IMR-90 (cell line): ENCODE measurements at regions not wholly inside any gene's neighbourhood (a gene's known extent, or its start where the extent isn't known, plus 50 kb on each side); places are given as distances from the start of the nearest gene placed in this dataset.

Experiments used
- ATAC-seq: fragments of 200-7000 bp; cut with Tn5 transposase; 2 replicates; pipeline ENCODE4 v1.9.1; 2020; ENCODE audit warnings: low read depth, mild to moderate bottlenecking, moderate library complexity
- BruUV-seq: library from RNA; stranded (reverse); fragments of 400-500 nt; replicated peaks from 2 replicates; lab custom pipeline; 2021; lab: Mats Ljungman, UMichigan
- CTCF ChIA-PET: fragments of 300-600 bp; formaldehyde crosslinking; extraction: SDS; loops from one replicate; lab custom pipeline; 2021; ENCODE audit warnings: antibody characterized with exemption; lab: Yijun Ruan, JAX
- POLR2A ChIA-PET: fragments of 300-600 bp; sonication (Branson Sonifier 250); formaldehyde crosslinking; loops from one replicate; lab custom pipeline; 2022; ENCODE audit warnings: antibody characterized with exemption; ENCODE audit not compliant: unreplicated experiment; lab: Charles Lee
- DNase-seq: peaks from one replicate; pipeline ENCODE4 v3.0.0; 2013
- H2AFZ ChIP-seq: replicated peaks from 2 replicates; pipeline ENCODE3; 2013; ENCODE audit warnings: low read length, mild to moderate bottlenecking; ENCODE audit not compliant: poor library complexity
- H2AK5ac ChIP-seq: 2 replicates; pipeline ENCODE4 v1.6.1; 2013; ENCODE audit warnings: low read depth, low read length, inconsistent platforms
- H2AK9ac ChIP-seq: replicated peaks from 2 replicates; pipeline ENCODE3; 2013; ENCODE audit warnings: mild to moderate bottlenecking, low read depth, low read length, moderate library complexity; ENCODE audit not compliant: poor library complexity
- H2BK120ac ChIP-seq: 2 replicates; pipeline ENCODE4 v1.6.1; 2013; ENCODE audit warnings: low read depth, low read length, inconsistent platforms
- H2BK15ac ChIP-seq: 3 replicates; pipeline ENCODE4 v1.6.1; 2013; ENCODE audit warnings: low read depth, low read length, inconsistent platforms
- H2BK20ac ChIP-seq: 2 replicates; pipeline ENCODE4 v1.6.1; 2013; ENCODE audit warnings: low read depth, mild to moderate bottlenecking, inconsistent platforms, low read length, moderate library complexity
- H2BK5ac ChIP-seq: 2 replicates; pipeline ENCODE4 v1.6.1; 2013; ENCODE audit warnings: mild to moderate bottlenecking, low read depth, low read length, inconsistent platforms; ENCODE audit not compliant: poor library complexity, severe bottlenecking
- H3K14ac ChIP-seq: replicated peaks from 2 replicates; pipeline ENCODE4 v1.6.1; 2013; ENCODE audit warnings: low read depth, low read length, inconsistent platforms
- H3K18ac ChIP-seq: 2 replicates; pipeline ENCODE4 v1.6.1; 2013; ENCODE audit warnings: low read depth, low read length, control low read depth
- H3K23ac ChIP-seq: 2 replicates; pipeline ENCODE4 v1.6.1; 2013; ENCODE audit warnings: low read depth, low read length, inconsistent platforms
- H3K27ac ChIP-seq: 2 replicates; pipeline ENCODE4 v1.5.1; 2013; ENCODE audit warnings: mild to moderate bottlenecking, control low read depth, low read length; ENCODE audit not compliant: insufficient read depth
- H3K27me3 ChIP-seq: 2 replicates; pipeline ENCODE4 v1.6.1; 2013; ENCODE audit warnings: low read length; ENCODE audit not compliant: control insufficient read depth, insufficient read depth
- H3K36me3 ChIP-seq: 2 replicates; pipeline ENCODE4 v1.6.1; 2013; ENCODE audit warnings: low read length, mixed read lengths; ENCODE audit not compliant: control insufficient read depth, insufficient read depth
- H3K4ac ChIP-seq: 2 replicates; pipeline ENCODE4 v1.6.1; 2013; ENCODE audit warnings: low read depth, low read length, inconsistent platforms
- H3K4me1 ChIP-seq: 2 replicates; pipeline ENCODE4 v1.6.1; 2013; ENCODE audit warnings: low read length, mixed read lengths; ENCODE audit not compliant: control insufficient read depth, insufficient read depth
- H3K4me2 ChIP-seq: 2 replicates; pipeline ENCODE4 v1.6.1; 2013; ENCODE audit warnings: low read depth, mild to moderate bottlenecking, control low read depth, low read length, moderate library complexity
- H3K4me3 ChIP-seq: 2 replicates; pipeline ENCODE4 v1.5.1; 2013; ENCODE audit warnings: low read depth, mild to moderate bottlenecking, control low read depth, low read length, moderate library complexity; ENCODE audit not compliant: insufficient read depth
- H3K56ac ChIP-seq: 2 replicates; pipeline ENCODE4 v1.6.1; 2013; ENCODE audit warnings: low read length, inconsistent platforms; ENCODE audit not compliant: insufficient read depth; ENCODE audit errors: extremely low read depth
- H3K79me1 ChIP-seq, 2 experiments: 2 replicates each; pipeline ENCODE4 v1.6.1; 2013; ENCODE audit warnings: low read length in 2 of 2, inconsistent platforms in 1 of 2, low read depth in 1 of 2
- H3K9ac ChIP-seq: 2 replicates; pipeline ENCODE4 v1.6.1; 2013; ENCODE audit warnings: low read depth, low read length, control low read depth
- H3K9me1 ChIP-seq: 2 replicates; pipeline ENCODE4 v1.6.1; 2013; ENCODE audit warnings: low read length, inconsistent platforms; ENCODE audit not compliant: insufficient read depth
- H3K9me3 ChIP-seq: 2 replicates; pipeline ENCODE4 v1.6.1; 2013; ENCODE audit warnings: low read length; ENCODE audit not compliant: control insufficient read depth, insufficient read depth
- H4K20me1 ChIP-seq: 2 replicates; pipeline ENCODE4 v1.6.1; 2013; ENCODE audit warnings: low read length, inconsistent platforms; ENCODE audit not compliant: insufficient read depth
- H4K5ac ChIP-seq: 2 replicates; pipeline ENCODE4 v1.6.1; 2013; ENCODE audit warnings: mild to moderate bottlenecking, low read depth, low read length, control low read depth
- H4K8ac ChIP-seq, 2 experiments: 2 replicates each; pipeline ENCODE4 v1.6.1; 2013; ENCODE audit warnings: low read depth in 2 of 2, low read length in 2 of 2, control low read depth in 1 of 2, inconsistent platforms in 1 of 2
- H4K91ac ChIP-seq: 2 replicates; pipeline ENCODE4 v1.6.1; 2013; ENCODE audit warnings: low read depth, low read length, inconsistent platforms; ENCODE audit not compliant: insufficient read depth
- BHLHE40 ChIP-seq: fragments of 150-350 bp; IDR thresholded peaks from 2 replicates; pipeline ENCODE4 v1.6.1; 2016; ENCODE audit warnings: mild to moderate bottlenecking, low read depth, low read length
- CEBPB ChIP-seq: IDR thresholded peaks from 2 replicates; pipeline ENCODE4 v1.6.1; 2012; ENCODE audit warnings: low read depth, low read length, improper control_type of control experiment
- CHD1 ChIP-seq: IDR thresholded peaks from 2 replicates; pipeline ENCODE4 v1.6.1; 2012; ENCODE audit warnings: low read depth, low read length, improper control_type of control experiment
- CTCF ChIP-seq: conservative IDR thresholded peaks from 2 replicates; pipeline ENCODE4 v1.5.1; 2012; ENCODE audit warnings: mild to moderate bottlenecking, low read depth, low read length, improper control_type of control experiment
- ELK1 ChIP-seq: fragments of 150-350 bp; IDR thresholded peaks from 2 replicates; pipeline ENCODE4 v1.6.1; 2016; ENCODE audit warnings: low read depth, mild to moderate bottlenecking, low read length, moderate library complexity, borderline replicate concordance
- FOS ChIP-seq: fragments of 150-350 bp; IDR thresholded peaks from 2 replicates; pipeline ENCODE4 v1.6.1; 2016; ENCODE audit warnings: low read depth, low read length
- MAFK ChIP-seq: IDR thresholded peaks from 2 replicates; pipeline ENCODE4 v1.6.1; 2012; ENCODE audit warnings: low read depth, low read length, improper control_type of control experiment
- MAZ ChIP-seq: IDR thresholded peaks from 2 replicates; pipeline ENCODE4 v1.6.1; 2012; ENCODE audit warnings: low read depth, mild to moderate bottlenecking, low read length, improper control_type of control experiment, moderate library complexity, borderline replicate concordance
- MXI1 ChIP-seq: IDR thresholded peaks from 2 replicates; pipeline ENCODE4 v1.6.1; 2012; ENCODE audit warnings: low read depth, mild to moderate bottlenecking, low read length, moderate library complexity, borderline replicate concordance
- NFE2L2 ChIP-seq: fragments of 150-350 bp; IDR thresholded peaks from 2 replicates; pipeline ENCODE4 v1.6.1; 2016; ENCODE audit warnings: low read depth, mild to moderate bottlenecking, low read length
- POLR2A ChIP-seq: IDR thresholded peaks from 2 replicates; pipeline ENCODE4 v1.6.1; 2012; ENCODE audit warnings: mild to moderate bottlenecking, low read depth, low read length
- RAD21 ChIP-seq: IDR thresholded peaks from 2 replicates; pipeline ENCODE4 v1.6.1; 2012; ENCODE audit warnings: low read length, improper control_type of control experiment
- RFX5 ChIP-seq: IDR thresholded peaks from 2 replicates; pipeline ENCODE4 v1.8.0; 2012; ENCODE audit warnings: low read depth, mild to moderate bottlenecking, low read length, moderate library complexity
- SMC3 ChIP-seq: fragments of 150-350 bp; IDR thresholded peaks from 2 replicates; pipeline ENCODE4 v1.6.1; 2016; ENCODE audit warnings: low read depth, mild to moderate bottlenecking, antibody characterized with exemption, low read length, moderate library complexity
- USF2 ChIP-seq: fragments of 150-350 bp; IDR thresholded peaks from 2 replicates; pipeline ENCODE4 v1.6.1; 2017; ENCODE audit warnings: mild to moderate bottlenecking, antibody characterized with exemption, low read length, low read depth
- WGBS, 2 experiments: methylation state at CpG; one replicate each; pipeline versions ENCODE4 v1.1.5 to v1.1.7; 2013; ENCODE audit warnings: missing lambda C conversion rate in 2 of 2; ENCODE audit not compliant: insufficient read length in 1 of 2; ENCODE audit errors: extremely low coverage in 2 of 2; 5-methylcytosine and 5-hydroxymethylcytosine counted together
- dilution Hi-C: fragments of 300-500 bp; cut with HindIII; formaldehyde crosslinking; loops from one replicate; pipeline ENCODE4 v1.14.3; 2018; ENCODE audit warnings: low sequenced_read_pairs; ENCODE audit not compliant: unreplicated experiment
- in situ Hi-C: fragments of 300-500 bp; cut with MboI; formaldehyde crosslinking; loops from 3 replicates; pipeline ENCODE4 v1.14.3; 2019; ENCODE audit warnings: low sequenced_read_pairs, inconsistent platforms, mixed read lengths
- intact Hi-C: fragments of 100-400 bp; cut with micrococcal nuclease; formaldehyde crosslinking; loops from 2 replicates; pipeline ENCODE4 v1.10.0; 2022

GRCh38 chr14:95398630-95399547, 79.2 kb upstream of the CLMN start:
- Histone ChIP-seq H2BK5ac (no peak overlapping the region), H2BK15ac (no peak overlapping the region), H3K9me1 (no peaks in the 10 kb centered on the region), H3K9me3 (no peaks in the 10 kb centered on the region), H3K27ac (no peak overlapping the region), H3K4me3 (no peak overlapping the region), H3K18ac (no peak overlapping the region), H4K91ac (no peak overlapping the region), H4K5ac (no peak overlapping the region), H3K79me1 (no peaks in the 10 kb centered on the region), H3K56ac (no peak overlapping the region), H2AFZ (no peak overlapping the region), H4K20me1 (no peaks in the 10 kb centered on the region), H3K27me3 (no peaks in the 10 kb centered on the region; the same call in 1 of the 2 replicates), H4K8ac (no peak overlapping the region), H2AK5ac (no peak overlapping the region), H3K36me3 (no peaks in the 10 kb centered on the region), H2BK120ac (no peak overlapping the region), H2AK9ac (no peak overlapping the region), H3K4ac (no peak overlapping the region), H3K14ac (no peak overlapping the region), H3K9ac (no peak overlapping the region), H2BK20ac (no peak overlapping the region), H3K4me1 (no peaks in the 10 kb centered on the region), H3K23ac (no peak overlapping the region), H3K4me2 (no peak overlapping the region)
- 56% methylated on average over 5 of the region's 15 CpGs; no CpG with 5 or more reads in 1 of the 2 experiments for WGBS, 2 experiments
- DNase-seq (no peak), ATAC-seq (no peak)
- dilution Hi-C loops (no loop called here), intact Hi-C loops (no loop called here), in situ Hi-C loops (no loop called here)
- ChIA-PET CTCF (no interaction called here), POLR2A (no interaction called here)
- no TSS peak for BruUV-seq
- no peak for TF ChIP-seq SMC3
- TF ChIP-seq POLR2A = no peak
- no peak for TF ChIP-seq MAZ
- TF ChIP-seq CHD1 = no peak
- no peak for TF ChIP-seq RFX5
- TF ChIP-seq NFE2L2 = no peak
- no peak for TF ChIP-seq RAD21
- TF ChIP-seq CEBPB = no peak
- TF ChIP-seq BHLHE40 = no peak
- no peak for TF ChIP-seq CTCF
- no peak for TF ChIP-seq ELK1
- no peak for TF ChIP-seq MAFK
- TF ChIP-seq FOS = no peak
- no peak for TF ChIP-seq MXI1
- no peak for TF ChIP-seq USF2
